GM21717 (cell line): ENCODE measurements at regions not wholly inside any gene's neighbourhood (a gene's known extent, or its start where the extent isn't known, plus 50 kb on each side); places are given as distances from the start of the nearest gene placed in this dataset.

ENCODE experiments used
- ATAC-seq: cut with Tn5 transposase; IDR thresholded peaks from one replicate; pipeline ENCODE4 v1.9.1; 2021; ENCODE audit warnings: mild to moderate bottlenecking, moderate library complexity; ENCODE audit not compliant: unreplicated experiment

DNA sequence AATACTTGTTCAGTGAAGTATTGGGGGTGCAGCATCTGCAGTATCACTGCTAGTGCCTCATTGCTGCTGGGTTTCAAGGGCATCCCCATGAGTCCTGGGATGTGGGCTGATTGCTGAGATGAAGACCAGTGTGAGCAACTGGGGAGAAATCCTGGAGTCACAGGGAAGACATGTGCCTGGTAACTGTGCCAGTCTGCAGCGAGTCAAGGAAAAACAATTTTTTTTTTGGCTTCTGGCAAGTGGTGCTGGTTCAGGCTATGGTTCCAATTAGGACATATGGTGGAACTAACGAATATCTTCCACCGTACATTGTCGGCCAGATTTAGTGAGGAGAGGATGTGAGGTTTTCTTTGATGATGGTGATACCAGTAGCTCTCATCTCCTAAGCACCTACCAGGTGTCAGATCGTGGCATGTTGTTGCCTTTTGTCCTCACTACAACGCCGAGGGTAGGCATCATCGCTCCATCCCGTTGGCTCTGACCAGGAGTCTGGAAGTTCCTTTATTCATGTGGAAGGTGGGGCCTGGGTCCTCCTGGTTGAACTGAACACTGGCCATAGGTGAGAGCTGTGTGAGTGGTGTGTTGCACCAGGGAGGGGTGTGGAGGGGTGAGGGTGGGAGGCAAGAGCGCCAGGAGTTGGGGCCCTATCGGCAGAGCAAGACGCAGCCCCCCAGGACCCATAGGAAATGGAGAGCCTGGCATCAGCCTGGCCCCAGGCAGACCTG lies 118.0 kb upstream of the HS6ST1 start:
- ATAC-seq: no peak

DNA sequence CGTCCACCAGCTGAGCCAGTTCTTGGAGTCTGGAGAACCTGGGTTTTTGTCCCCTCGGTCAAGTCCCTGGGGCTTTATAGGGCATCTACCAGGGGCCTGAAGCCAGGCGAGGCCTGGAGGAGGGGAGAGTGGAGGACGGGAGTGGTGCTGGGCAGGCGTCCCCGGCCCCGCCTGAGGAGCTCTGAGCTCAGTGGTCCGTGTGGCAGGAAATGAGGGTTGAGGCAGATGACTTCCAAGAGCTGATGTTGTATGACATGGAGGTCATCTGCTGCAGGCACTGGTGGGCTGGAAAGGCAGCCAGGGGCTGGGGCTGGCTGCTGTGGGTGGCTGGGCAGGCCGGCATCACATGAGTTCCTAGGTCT lies 118.5 kb upstream of the HS6ST1 start:
- no peak for ATAC-seq

DNA sequence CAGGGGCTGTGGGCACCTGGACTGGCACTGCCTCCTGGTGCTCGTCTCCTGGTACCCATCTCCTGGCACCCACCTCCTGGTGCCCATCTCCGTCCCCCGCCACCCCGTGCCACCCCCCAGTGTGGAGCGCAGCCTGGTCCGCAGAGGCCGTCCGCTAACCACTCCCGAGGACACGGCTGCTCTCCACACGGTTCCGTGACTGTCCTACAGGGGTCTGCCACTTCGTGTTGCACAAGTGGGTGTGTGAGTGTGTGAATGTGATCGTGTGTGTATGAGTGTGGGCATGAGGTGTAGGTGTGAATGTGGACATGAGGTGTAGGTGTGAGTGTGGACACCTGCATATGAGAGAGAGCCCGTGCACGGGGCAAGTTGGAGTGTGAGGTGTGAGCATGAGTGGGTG lies 119.4 kb upstream of the HS6ST1 start:
- no peak for ATAC-seq

DNA sequence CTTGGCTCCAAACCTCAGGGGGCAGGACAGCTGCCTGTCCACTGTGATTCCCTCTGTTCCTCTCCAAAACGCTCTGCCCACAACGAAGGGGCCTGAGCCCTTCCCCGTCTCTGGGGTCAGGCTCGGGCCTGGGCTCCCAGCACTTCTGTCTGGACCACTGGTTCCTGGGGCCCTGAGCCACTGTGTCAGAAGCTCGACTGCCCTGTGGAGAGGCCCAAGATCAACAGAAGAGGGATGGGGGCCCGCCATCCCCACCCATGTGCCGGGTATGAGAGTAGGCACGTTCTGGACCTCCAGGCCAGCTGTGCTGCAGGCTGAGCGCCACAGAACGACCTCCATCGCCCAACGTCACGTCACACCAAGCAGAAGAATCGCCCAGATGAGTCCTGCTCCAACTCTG lies 119.9 kb upstream of the HS6ST1 start:
- no peak for ATAC-seq

DNA sequence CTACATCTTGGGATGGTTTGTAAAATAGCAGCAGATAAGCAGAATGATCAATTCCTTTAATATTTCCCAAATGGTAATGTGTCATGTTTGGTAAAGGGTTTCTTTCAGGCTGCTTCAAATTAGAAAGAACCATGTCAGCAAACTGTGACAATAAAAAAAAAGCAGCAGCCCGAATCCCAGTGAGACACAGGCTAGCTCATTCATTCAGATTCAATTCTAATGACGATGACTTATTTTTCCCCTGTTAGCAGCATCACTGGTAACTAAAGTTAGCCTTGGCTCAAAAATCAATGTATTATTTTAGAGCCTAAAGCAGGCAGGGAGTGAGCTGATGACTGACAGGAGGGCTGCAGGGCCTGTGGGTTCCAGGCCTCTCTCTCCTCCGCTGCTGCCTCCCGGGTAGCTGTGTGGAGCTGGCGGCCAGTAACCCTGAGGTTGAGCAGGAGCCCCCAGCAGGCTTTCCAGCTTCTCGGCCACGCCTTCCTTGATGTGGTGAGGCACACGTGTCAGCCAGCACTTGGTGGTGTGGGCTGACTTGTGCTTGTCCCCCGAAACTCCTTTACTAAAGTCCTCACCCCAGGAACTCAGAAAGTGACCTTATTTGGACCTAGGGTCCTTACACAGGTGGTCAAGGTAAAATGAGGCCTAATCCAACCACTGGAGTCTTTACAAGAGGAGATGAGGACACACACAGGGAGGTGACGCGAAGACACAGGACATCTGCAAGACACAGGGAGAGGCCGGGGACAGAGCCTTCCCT lies 120.5 kb upstream of the HS6ST1 start:
- no peak for ATAC-seq

DNA sequence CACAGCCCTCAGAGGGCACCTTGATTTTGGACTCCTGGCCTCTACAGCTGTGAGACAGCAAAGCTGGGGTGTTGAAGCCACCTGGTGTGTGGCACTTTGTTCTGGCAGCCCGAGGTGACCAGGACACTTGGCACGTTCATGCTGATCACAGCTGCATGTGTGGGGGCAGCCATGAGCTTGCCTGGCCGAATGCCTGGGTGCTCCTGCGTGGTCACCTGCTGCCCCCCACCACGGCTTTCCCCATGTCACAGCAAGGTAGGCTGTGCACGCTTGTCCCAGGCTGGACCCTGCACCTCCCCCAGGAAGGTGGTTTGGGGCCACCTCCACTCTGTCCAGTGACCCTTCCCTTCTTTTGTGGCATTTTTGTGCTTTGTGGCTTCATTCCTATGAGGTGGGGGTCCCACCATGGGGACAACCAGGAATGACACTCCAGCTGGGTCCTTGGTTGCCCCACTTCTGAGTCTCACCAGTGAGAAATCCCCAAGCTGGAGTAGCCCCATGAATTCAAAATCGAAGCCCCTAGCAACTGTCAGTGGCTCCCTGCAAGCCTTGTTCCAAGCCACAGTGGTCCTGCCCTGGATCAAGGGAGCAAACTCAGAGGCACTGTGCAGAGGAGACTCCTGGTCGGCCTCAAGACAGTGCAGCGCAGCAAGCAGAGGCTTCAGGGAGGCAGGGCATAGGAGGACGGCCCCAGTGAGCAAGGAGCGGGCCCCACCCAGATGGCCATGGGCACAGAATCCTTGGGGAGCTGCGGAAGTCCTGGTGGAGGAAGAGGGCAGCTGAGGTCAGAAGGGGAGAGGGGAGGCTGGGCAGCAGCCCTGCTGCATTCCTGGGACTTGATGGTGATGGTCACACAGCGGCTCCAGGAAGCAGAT lies 121.4 kb upstream of the HS6ST1 start:
- ATAC-seq: no peak

DNA sequence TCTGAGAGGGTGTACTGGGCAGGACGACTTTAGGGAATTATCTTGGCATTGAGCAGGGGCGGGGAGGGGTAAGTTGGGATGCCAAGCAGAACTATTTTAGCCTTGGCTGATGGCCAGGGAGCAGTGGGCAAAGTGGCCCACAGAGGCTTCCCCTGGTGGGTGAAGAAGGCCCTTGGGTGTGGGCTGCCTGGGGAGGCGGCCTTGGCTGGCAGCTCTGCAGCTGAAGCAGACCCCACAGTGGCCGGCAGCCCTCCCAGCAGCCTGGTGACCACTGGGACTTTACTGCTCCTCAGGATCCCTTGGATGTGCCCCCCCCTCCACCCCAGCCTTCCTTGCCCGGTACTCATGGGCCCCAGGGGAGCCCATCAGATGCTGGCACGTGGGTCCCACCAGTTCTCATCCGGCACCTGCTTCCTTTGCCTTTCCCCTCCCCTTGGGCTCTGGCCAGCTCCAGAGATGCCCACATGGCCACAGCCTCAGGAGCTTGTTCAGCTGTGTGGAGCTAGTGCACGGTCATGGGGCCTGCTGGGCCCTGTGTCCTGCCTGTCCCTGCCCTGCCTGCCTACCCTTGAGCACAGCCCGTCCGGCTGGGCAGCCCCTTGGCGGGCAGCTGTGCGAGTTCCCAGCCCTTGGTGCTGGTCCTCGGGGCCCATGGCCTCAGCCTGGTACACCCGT lies 122.1 kb upstream of the HS6ST1 start:
- no peak for ATAC-seq

DNA sequence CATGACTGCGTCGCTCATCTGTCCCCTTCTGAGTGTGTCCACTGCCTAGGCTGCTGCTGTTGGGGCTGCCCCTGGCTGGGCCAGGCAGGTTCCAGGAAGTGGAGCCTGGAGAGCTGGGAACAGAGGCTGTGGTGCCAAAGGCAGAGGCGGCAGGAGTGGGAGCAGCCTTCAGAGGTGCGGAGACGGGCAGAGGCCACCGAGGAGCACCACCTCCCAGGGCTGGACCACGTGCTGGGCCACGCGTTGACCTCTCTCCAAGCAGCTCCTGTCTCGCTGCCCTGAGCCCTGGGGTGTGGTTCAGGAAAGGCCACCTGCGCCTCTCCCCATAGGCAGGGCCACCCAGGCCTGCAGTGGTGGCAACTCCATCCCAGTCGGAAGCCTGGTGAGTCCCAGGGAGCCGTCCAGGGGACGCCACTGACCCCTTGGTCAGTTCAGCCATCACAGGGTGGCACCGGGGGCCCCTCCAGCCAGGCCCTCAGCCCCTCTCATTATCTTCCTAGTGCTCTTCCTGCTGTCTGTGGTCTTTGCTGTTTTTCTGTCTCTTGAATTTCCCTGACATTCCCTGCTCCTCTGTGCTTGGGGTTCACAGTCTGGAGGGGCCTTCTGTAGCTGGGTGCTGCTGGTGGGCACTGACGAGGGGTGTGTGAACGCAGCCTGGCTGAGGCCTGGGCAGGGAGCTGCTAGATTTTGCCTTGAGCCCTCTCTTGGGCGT lies 122.8 kb upstream of the HS6ST1 start:
- no peak for ATAC-seq

DNA sequence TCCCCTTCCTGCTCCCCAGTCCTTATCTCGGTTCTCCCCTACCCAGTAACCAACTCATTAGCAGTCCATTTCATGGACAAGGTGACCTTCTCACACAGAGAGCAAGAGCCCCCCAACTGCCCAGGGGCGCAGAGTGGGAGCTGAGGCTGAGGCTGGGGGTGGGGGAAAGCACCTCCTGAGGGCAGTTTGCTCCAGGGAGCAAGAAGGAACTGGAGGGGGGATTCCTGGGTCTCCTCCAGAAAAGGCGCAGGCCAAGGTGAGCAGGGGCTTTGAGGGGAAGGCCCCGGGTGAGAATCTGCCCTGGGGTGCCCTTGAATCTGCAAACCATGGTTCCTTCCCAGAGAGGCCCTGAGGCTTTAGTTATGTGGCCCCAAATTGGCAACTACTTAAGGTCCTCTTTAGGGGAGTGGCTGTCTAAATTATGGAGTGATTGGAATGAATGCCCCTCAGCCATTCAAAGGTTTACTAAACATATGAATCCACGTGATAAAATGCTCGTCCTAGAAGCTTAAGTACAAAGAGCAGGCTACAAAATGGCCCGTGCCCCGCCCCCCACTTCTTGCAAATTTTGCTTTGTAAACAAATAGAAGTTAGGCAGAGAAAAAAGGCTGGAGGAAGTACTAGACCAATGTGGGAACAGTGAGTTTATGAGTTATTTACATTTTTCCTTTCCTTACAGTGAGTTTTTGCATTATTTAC lies 123.5 kb upstream of the HS6ST1 start:
- no peak for ATAC-seq

DNA sequence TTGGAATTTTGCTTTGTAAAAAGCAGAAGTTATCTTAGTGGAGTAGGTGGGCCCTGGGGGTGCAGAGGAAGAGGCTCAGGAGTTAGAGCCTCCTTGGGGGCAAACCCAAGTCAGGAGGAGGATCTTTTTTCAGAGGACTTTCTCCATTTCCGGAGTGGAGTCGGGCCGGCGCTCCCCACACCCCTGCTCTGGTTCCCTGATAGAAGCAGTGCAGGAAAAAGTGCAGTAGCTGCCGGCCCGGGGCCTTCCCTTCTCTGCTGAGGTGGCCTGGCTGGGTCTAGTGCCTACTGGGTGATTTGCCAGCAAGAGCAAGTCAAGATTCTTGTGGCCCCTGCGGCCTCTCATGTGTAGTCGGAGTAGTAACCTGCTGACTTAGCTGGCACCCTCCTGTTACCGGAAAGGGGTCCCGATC lies 124.2 kb upstream of the HS6ST1 start:
- no peak for ATAC-seq

DNA sequence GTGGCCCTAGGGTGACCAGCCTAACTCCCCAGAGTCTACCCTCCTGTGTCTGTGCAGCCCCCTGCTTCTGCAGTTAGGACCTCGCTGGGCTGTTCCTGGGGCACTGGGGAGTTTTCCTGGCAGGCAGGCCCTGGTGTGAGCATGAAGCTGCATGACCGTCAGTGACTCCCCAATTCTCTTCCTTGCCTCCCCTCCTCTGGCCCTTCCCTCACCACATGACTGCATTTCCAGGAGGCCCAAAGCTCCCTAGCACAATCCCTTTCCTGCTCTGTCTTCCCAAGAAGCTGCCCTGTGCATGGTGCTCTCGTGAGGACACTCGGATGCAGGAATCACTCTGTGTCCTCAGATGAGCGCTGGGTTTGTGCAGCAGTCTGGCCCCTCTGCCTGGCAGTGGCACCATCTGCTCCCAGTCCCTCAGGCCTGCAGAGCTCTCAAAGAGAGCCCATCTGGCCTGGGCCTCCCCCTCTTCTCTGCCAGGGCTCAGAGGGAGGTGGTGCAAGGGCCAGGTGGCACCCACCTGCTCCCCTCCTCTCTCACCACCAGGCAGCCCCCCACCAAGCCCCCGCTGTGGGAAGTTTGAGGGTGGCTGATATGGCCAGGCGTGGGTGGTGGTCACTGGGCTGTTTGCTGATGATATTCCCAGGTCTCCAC lies 125.6 kb upstream of the HS6ST1 start:
- no peak for ATAC-seq

DNA sequence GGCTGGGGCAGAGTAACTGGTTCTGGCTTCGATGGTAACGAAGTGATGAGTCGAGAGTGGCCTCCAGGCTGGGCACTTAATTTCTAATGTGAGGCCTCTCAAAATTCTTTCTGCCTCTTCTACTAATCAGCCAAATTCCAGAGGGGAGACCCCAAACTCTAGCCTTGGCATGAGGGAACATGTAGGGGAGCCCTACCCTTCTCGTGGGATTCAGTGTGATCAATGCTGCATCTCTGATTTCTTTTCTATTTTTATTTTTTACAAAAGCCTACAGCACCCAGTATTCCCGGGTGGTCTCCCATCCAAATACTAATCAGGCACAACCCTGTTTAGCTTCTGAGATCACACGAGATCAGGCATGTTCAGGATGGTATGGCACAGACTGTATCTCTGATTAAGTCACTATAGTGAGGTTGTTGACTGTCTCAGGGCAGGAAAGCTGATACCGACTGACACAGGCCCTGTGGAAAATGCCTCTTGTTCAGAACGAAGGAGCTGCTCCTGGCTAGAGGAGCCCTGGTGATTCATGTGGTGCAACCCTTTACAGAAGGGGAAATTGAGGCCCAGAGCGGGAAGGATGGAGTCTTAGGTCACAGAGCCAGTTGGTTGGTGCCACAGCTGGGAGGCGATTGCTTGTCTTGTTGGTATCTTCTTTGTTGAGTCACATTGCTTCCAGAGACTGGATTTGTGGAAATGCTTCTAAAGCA lies 126.3 kb upstream of the HS6ST1 start:
- ATAC-seq: no peak

DNA sequence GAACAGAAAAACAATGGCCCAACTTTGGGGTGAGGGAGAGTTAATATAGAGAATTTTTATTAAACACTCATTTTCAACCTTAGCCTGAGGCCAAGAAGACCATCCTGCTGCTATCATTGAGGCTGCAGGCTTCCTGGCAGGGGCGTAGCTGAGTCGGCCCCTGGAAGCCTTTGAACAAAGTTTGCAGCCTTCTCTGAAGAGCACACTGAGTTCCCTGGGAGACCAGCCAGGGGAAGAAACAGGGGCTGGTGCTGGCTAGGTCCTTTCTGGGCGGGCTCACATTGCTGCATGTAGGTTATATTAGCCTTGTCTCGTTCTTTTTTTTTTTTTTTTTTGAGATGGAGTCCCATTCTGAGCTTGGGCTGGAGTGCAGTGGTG lies 126.8 kb upstream of the HS6ST1 start:
- no peak for ATAC-seq

DNA sequence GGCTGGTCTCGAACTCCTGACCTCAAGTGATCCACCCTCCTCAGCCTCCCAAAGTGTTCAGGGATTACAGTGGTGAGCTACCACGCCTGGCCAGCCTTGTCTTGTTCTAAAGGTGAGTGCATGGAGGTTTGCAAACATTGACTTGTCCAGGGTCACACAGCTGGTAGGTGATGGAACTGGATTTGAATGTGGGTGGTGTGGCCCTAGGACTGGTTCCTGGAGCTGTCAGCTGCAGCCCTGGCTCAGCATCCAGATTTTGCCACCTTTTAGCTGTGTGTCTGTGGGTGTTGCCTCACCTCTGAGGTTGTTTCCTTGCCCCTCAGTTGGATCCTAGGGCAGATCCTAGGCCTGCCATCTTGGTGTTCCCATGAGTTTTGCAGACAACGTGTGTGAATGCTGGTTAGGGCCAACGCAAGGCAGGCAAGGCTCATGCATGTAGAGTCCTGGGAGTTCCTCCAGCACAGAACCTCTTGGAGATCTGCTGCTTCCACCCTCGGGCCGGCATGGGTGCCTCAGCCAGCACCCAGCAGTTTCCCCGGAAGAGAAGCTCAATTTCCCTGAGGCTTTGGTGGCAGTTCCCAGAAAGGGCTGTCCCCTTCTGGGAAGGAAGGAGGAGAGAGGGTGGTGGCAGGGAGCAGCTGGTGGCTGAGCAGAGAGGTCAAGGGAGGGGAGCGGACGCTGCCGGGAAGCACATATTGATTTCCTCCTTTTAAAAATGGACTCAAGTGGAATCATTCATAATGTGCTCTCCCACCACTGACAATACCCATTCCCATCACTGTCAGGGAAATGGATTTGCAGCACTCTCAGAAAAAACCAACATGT lies 127.6 kb upstream of the HS6ST1 start:
- ATAC-seq: no peak

DNA sequence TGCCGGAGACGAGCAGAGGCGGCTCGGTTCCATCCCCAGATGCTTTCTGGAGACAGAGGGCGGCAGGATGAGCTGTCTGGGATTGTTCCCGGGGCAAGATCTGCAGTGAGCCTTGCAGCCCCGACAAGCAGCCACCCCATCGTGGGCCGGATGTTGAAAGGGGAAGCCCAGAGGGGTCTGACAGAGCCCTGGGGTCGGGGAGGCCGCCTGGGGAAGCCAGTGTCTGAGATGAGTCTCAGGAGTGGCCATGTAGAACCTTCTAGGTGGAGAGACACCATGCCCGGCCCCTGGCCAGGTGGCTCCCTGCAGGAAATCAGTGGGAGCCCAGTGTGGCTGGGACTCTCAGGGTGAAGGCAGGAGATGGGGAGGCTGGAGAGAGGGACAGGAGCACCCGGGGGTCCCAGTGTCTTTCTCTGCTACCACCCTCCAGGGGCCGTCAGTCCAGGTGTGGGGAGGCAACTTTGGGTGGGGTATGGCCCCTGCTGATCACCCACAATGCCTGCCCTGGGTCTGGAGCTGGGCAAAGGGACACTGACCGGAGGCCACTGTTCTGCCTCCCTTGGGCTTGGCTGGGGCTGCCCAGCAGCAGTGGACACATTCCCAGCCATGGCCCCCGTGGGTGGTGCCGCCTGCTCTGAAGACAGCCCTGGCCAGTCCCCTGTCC lies 128.3 kb upstream of the HS6ST1 start:
- no peak for ATAC-seq

DNA sequence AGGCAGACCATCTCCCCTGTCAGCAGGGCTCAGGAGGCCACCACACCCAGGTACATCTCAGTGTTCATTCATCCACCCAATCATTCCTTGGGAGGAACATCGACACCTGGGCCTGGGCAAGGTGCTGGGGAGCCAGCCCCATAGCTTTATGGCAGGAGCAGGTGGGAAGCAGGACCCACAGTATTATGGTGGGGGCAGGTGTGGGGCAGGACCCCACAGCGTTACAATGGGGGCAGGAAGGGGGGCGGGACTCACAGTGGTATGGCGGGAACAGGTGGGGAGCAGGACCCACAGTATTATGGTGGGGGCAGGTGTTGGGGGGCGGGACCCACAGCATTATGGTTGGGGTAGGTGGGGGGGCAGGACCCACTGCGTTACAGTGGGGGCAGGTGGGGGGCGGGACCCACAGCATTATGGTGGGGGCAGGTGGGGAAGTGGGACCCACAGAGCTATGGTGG lies 128.9 kb upstream of the HS6ST1 start:
- ATAC-seq: no peak
